Endodermal cell (in vitro differentiated cells): ENCODE measurements at regions not wholly inside any gene's neighbourhood (a gene's known extent, or its start where the extent isn't known, plus 50 kb on each side); places are given as distances from the start of the nearest gene placed in this dataset.

Experiments
- DNase-seq: peaks from one replicate; pipeline ENCODE4 v3.0.0-alpha.2; 2017
- H3K27ac ChIP-seq: 2 replicates; pipeline ENCODE4 v1.5.1; 2013; ENCODE audit warnings: mild to moderate bottlenecking, low read depth, low read length, moderate library complexity
- H3K27me3 ChIP-seq: 2 replicates; pipeline ENCODE4 v1.6.1; 2013; ENCODE audit warnings: mild to moderate bottlenecking, low read length, moderate library complexity; ENCODE audit not compliant: insufficient read depth, control insufficient read depth, poor library complexity, severe bottlenecking
- H3K36me3 ChIP-seq: 2 replicates; pipeline ENCODE4 v1.7.0; 2013; ENCODE audit warnings: mild to moderate bottlenecking, low read length, moderate library complexity; ENCODE audit not compliant: control insufficient read depth, insufficient read depth
- H3K4me1 ChIP-seq: one replicate; pipeline ENCODE4 v1.7.0; 2013; ENCODE audit warnings: low read length; ENCODE audit not compliant: control insufficient read depth, insufficient read depth
- H3K4me3 ChIP-seq: 2 replicates; pipeline ENCODE4 v1.5.1; 2013; ENCODE audit warnings: mild to moderate bottlenecking, low read length, moderate library complexity
- H3K9ac ChIP-seq: 2 replicates; pipeline ENCODE4 v1.6.1; 2013; ENCODE audit warnings: mild to moderate bottlenecking, low read length, moderate library complexity; ENCODE audit not compliant: poor library complexity, severe bottlenecking; ENCODE audit errors: extremely low read depth
- H3K9me3 ChIP-seq: 2 replicates; pipeline ENCODE4 v1.6.1; 2013; ENCODE audit warnings: mild to moderate bottlenecking, low read length, moderate library complexity; ENCODE audit not compliant: control insufficient read depth
- H3K27ac Mint-ChIP-seq: 2 replicates; pipeline ENCODE4 v1.8.0; 2020; ENCODE audit warnings: mixed read lengths
- H3K27me3 Mint-ChIP-seq: 2 replicates; pipeline ENCODE4 v1.8.0; 2021; ENCODE audit warnings: mild to moderate bottlenecking, mixed read lengths; ENCODE audit not compliant: insufficient read depth
- H3K36me3 Mint-ChIP-seq: 2 replicates; pipeline ENCODE4 v1.8.0; 2020; ENCODE audit warnings: low read depth, mixed read lengths
- H3K4me1 Mint-ChIP-seq: 2 replicates; pipeline ENCODE4 v1.8.0; 2020; ENCODE audit warnings: mixed read lengths
- H3K4me3 Mint-ChIP-seq: 2 replicates; pipeline ENCODE4 v1.8.0; 2020; ENCODE audit warnings: mild to moderate bottlenecking, moderate library complexity, mixed read lengths
- H3K9me3 Mint-ChIP-seq: 2 replicates; pipeline ENCODE4 v1.8.0; 2020; ENCODE audit warnings: mild to moderate bottlenecking, mixed read lengths
- CTCF ChIP-seq: fragments of 200-600 bp; sonication (generic); conservative IDR thresholded peaks from 2 replicates; pipeline ENCODE4 v1.5.0; 2021; ENCODE audit warnings: antibody characterized with exemption, mild to moderate bottlenecking
- WGBS, 2 experiments: methylation state at CpG; one replicate each; pipeline versions ENCODE4 v1.1.5 to v1.1.7; 2013; ENCODE audit warnings: missing lambda C conversion rate in 2 of 2, mixed read lengths in 1 of 2; ENCODE audit not compliant: insufficient coverage in 1 of 2, insufficient read length in 1 of 2; 5-methylcytosine and 5-hydroxymethylcytosine counted together

- H3K36me3 ChIP-seq, result no peaks in the 10 kb centered on the region
- peak overlapping the region; percentile 11 for H3K27ac Mint-ChIP-seq
These were observed 336.6 kb downstream of the QKI start for GRCh38 chr6:163751032-163751525.

GRCh38 chr6:163750431-163751031, 336.0 kb downstream of the QKI start:
- Mint-ChIP-seq H3K27ac (no peak overlapping the region), H3K9me3 (peaks cover 10% of the 10 kb centered on the region), H3K36me3 (no peaks in the 10 kb centered on the region), H3K27me3 (peaks cover 27% of the 10 kb centered on the region), H3K4me1 (peaks cover 27% of the 10 kb centered on the region), H3K4me3 (no peak overlapping the region)
- H3K4me3 ChIP-seq, result no peak overlapping the region
- no peaks in the 10 kb centered on the region for H3K27me3 ChIP-seq
- no peak overlapping the region for H3K27ac ChIP-seq
- 86 to 92% methylated on average over 10 to 22 of the region's 22 CpGs for WGBS, 2 experiments
- TF ChIP-seq CTCF, result no peak
- no peaks in the 10 kb centered on the region for H3K9me3 ChIP-seq
- peaks cover 4% of the 10 kb centered on the region for H3K4me1 ChIP-seq
- DNase-seq, result peak; percentile 39
- no peak overlapping the region for H3K9ac ChIP-seq
- no peaks in the 10 kb centered on the region for H3K36me3 ChIP-seq

More at GRCh38 chr6:163751032-163751525, 336.6 kb downstream of the QKI start:
- Histone ChIP-seq H3K4me1 (no peaks in the 10 kb centered on the region), H3K9me3 (no peaks in the 10 kb centered on the region), H3K4me3 (no peak overlapping the region), H3K9ac (no peak overlapping the region), H3K27me3 (no peaks in the 10 kb centered on the region), H3K27ac (no peak overlapping the region)
- Mint-ChIP-seq H3K27me3 (peaks cover 27% of the 10 kb centered on the region), H3K9me3 (peaks cover 10% of the 10 kb centered on the region), H3K4me1 (peaks cover 21% of the 10 kb centered on the region), H3K36me3 (no peaks in the 10 kb centered on the region), H3K4me3 (no peak overlapping the region)
- 70 to 73% methylated on average over 14 to 18 of the region's 18 CpGs for WGBS, 2 experiments
- DNase-seq, result peak; percentile 69
- TF ChIP-seq CTCF, result no peak

- Mint-ChIP-seq H3K27ac (peak overlapping the region; percentile 44), H3K4me1 (peaks cover 26% of the 10 kb centered on the region), H3K9me3 (peaks cover 5% of the 10 kb centered on the region), H3K4me3 (no peak overlapping the region), H3K36me3 (no peaks in the 10 kb centered on the region), H3K27me3 (peaks cover 33% of the 10 kb centered on the region)
- Histone ChIP-seq H3K4me1 (peaks cover 4% of the 10 kb centered on the region), H3K36me3 (no peaks in the 10 kb centered on the region), H3K27ac (no peak overlapping the region), H3K9me3 (no peaks in the 10 kb centered on the region), H3K9ac (no peak overlapping the region), H3K27me3 (peaks cover under 1% of the 10 kb centered on the region), H3K4me3 (no peak overlapping the region)
- TF ChIP-seq CTCF, result no peak
- 88 to 95% methylated on average over 10 to 15 of the region's 15 CpGs for WGBS, 2 experiments
- peak; percentile 39 for DNase-seq
These were observed 334.4 kb downstream of the QKI start for GRCh38 chr6:163748886-163749285.
